SJSA1 (cell line): ENCODE measurements at regions not wholly inside any gene's neighbourhood (a gene's known extent, or its start where the extent isn't known, plus 50 kb on each side); places are given as distances from the start of the nearest gene placed in this dataset.
"Not testable (repeated sequence)": the region's sequence is repeated elsewhere in the genome, so short reads cannot be mapped to it uniquely, and the experiment has no call there.

Source experiments
- DNase-seq, 2 experiments: peaks; one replicate each; pipeline ENCODE4 v3.0.0-alpha.2; 2015 to 2020; ENCODE audit warnings: low spot score in 2 of 2, low read depth in 1 of 2
- H3K27ac ChIP-seq: fragments of 250-450 bp; sonication (Bioruptor Pico); 2 replicates; pipeline ENCODE4 v1.5.1; 2020; ENCODE audit warnings: mild to moderate bottlenecking, moderate library complexity
- H3K27me3 ChIP-seq: fragments of 250-450 bp; sonication (Bioruptor Pico); replicated peaks from 2 replicates; pipeline ENCODE4 v1.5.1; 2020; ENCODE audit warnings: mild to moderate bottlenecking, moderate library complexity
- H3K36me3 ChIP-seq: fragments of 250-450 bp; sonication (Bioruptor Pico); 2 replicates; pipeline ENCODE4 v1.5.1; 2020; ENCODE audit warnings: mild to moderate bottlenecking
- H3K4me1 ChIP-seq: fragments of 250-450 bp; sonication (Bioruptor Pico); replicated peaks from 2 replicates; pipeline ENCODE4 v1.6.1; 2021; ENCODE audit warnings: mild to moderate bottlenecking
- H3K4me3 ChIP-seq: fragments of 250-450 bp; sonication (Bioruptor Pico); 2 replicates; pipeline ENCODE4 v1.5.1; 2020; ENCODE audit warnings: mild to moderate bottlenecking
- H3K9me3 ChIP-seq: fragments of 250-450 bp; sonication (Bioruptor Pico); replicated peaks from 2 replicates; pipeline ENCODE4 v1.5.1; 2020; ENCODE audit warnings: mild to moderate bottlenecking

GRCh38 chr11:15347969-15348734, 233.4 kb downstream of the INSC start:
- Histone ChIP-seq H3K4me3 (no peak overlapping the region), H3K36me3 (no peaks in the 10 kb centered on the region), H3K9me3 (no peaks in the 10 kb centered on the region), H3K4me1 (no peaks in the 10 kb centered on the region), H3K27me3 (no peaks in the 10 kb centered on the region), H3K27ac (no peak overlapping the region)
- DNase-seq, result no peak

GRCh38 chr11:15349413-15349812, 234.7 kb downstream of the INSC start:
- Histone ChIP-seq H3K36me3 (no peaks in the 10 kb centered on the region), H3K4me1 (no peaks in the 10 kb centered on the region), H3K27ac (no peak overlapping the region), H3K27me3 (no peaks in the 10 kb centered on the region), H3K9me3 (no peaks in the 10 kb centered on the region), H3K4me3 (no peak overlapping the region)
- no peak for DNase-seq

- Histone ChIP-seq H3K36me3 (no peaks in the 10 kb centered on the region), H3K4me3 (no peak overlapping the region), H3K27me3 (no peaks in the 10 kb centered on the region), H3K4me1 (no peaks in the 10 kb centered on the region), H3K27ac (no peak overlapping the region), H3K9me3 (no peaks in the 10 kb centered on the region)
- no peak for DNase-seq
Observed at GRCh38 chr11:15361316-15361715, 246.6 kb downstream of the INSC start.

- DNase-seq, H3K9me3 ChIP-seq, H3K4me3 ChIP-seq, H3K27ac ChIP-seq, H3K27me3 ChIP-seq, H3K4me1 ChIP-seq, H3K36me3 ChIP-seq: not testable (repeated sequence)
Observed at GRCh38 chr11:15365286-15365685, 250.6 kb downstream of the INSC start.

- Histone ChIP-seq H3K4me1 (no peaks in the 10 kb centered on the region), H3K27ac (no peak overlapping the region), H3K27me3 (0 out of 2 replicates have a peak, but pooled peaks cover 3% of the 10 kb centered on the region)
Observed at GRCh38 chr11:15367695-15368094, 253.0 kb downstream of the INSC start.

GRCh38 chr11:15370495-15371147, 255.9 kb downstream of the INSC start:
- Histone ChIP-seq H3K4me1 (no peaks in the 10 kb centered on the region), H3K27ac (no peak overlapping the region), H3K27me3 (0 out of 2 replicates have a peak, but pooled peaks cover 3% of the 10 kb centered on the region), H3K9me3 (no peaks in the 10 kb centered on the region), H3K36me3 (no peaks in the 10 kb centered on the region), H3K4me3 (no peak overlapping the region)
- DNase-seq, result no peak

More at GRCh38 chr11:15367695-15368094, 253.0 kb downstream of the INSC start:
- Histone ChIP-seq H3K36me3 (no peaks in the 10 kb centered on the region), H3K4me3 (no peak overlapping the region), H3K9me3 (no peaks in the 10 kb centered on the region)
- DNase-seq, result no peak

- Histone ChIP-seq H3K27me3 (0 out of 2 replicates have a peak, but pooled peaks cover 3% of the 10 kb centered on the region), H3K4me1 (no peaks in the 10 kb centered on the region), H3K4me3 (no peak overlapping the region), H3K27ac (no peak overlapping the region), H3K9me3 (no peaks in the 10 kb centered on the region; the same call in 1 of the 2 replicates), H3K36me3 (no peaks in the 10 kb centered on the region)
- DNase-seq, result no peak
Observed at GRCh38 chr11:15371533-15371932, 256.8 kb downstream of the INSC start.

- Histone ChIP-seq H3K27ac (no peak overlapping the region), H3K36me3 (no peaks in the 10 kb centered on the region), H3K4me1 (no peaks in the 10 kb centered on the region), H3K27me3 (no peaks in the 10 kb centered on the region), H3K9me3 (no peaks in the 10 kb centered on the region; the same call in 1 of the 2 replicates), H3K4me3 (no peak overlapping the region)
- DNase-seq, result no peak
Observed at GRCh38 chr11:15374418-15374817, 259.7 kb downstream of the INSC start.

- no peaks in the 10 kb centered on the region for H3K36me3 ChIP-seq
- DNase-seq, result no peak
- H3K27ac ChIP-seq, result no peak overlapping the region
- H3K9me3 ChIP-seq, result no peaks in the 10 kb centered on the region; the same call in 1 of the 2 replicates
- no peaks in the 10 kb centered on the region for H3K4me1 ChIP-seq
- no peaks in the 10 kb centered on the region for H3K27me3 ChIP-seq
- H3K4me3 ChIP-seq, result no peak overlapping the region
Observed at GRCh38 chr11:15378941-15379340, 264.2 kb downstream of the INSC start.

GRCh38 chr11:15379483-15379882, 264.8 kb downstream of the INSC start:
- Histone ChIP-seq H3K4me1 (no peaks in the 10 kb centered on the region), H3K36me3 (no peaks in the 10 kb centered on the region), H3K27ac (no peak overlapping the region), H3K9me3 (no peaks in the 10 kb centered on the region; the same call in 1 of the 2 replicates), H3K27me3 (no peaks in the 10 kb centered on the region), H3K4me3 (no peak overlapping the region)
- DNase-seq, result no peak

- H3K4me1 ChIP-seq, result no peaks in the 10 kb centered on the region
- no peak overlapping the region for H3K4me3 ChIP-seq
- no peak for DNase-seq
- no peaks in the 10 kb centered on the region for H3K36me3 ChIP-seq
- no peak overlapping the region for H3K27ac ChIP-seq
- no peaks in the 10 kb centered on the region for H3K27me3 ChIP-seq
- H3K9me3 ChIP-seq, result peaks cover 7% of the 10 kb centered on the region; the same call in 1 of the 2 replicates
Observed at GRCh38 chr11:15390857-15391256, 276.1 kb downstream of the INSC start.

GRCh38 chr11:15396778-15397177, 282.1 kb downstream of the INSC start:
- Histone ChIP-seq H3K9me3 (peaks cover 7% of the 10 kb centered on the region; the same call in 1 of the 2 replicates), H3K27ac (no peak overlapping the region), H3K27me3 (no peaks in the 10 kb centered on the region), H3K4me3 (no peak overlapping the region), H3K36me3 (no peaks in the 10 kb centered on the region), H3K4me1 (no peaks in the 10 kb centered on the region)
- no peak for DNase-seq

GRCh38 chr11:15406851-15407351, 292.2 kb downstream of the INSC start:
- no peak overlapping the region for H3K4me3 ChIP-seq
- H3K36me3 ChIP-seq, result no peaks in the 10 kb centered on the region
- H3K27ac ChIP-seq, result no peak overlapping the region
- no peaks in the 10 kb centered on the region for H3K9me3 ChIP-seq
- no peaks in the 10 kb centered on the region for H3K4me1 ChIP-seq
- DNase-seq, result no peak
- H3K27me3 ChIP-seq, result no peaks in the 10 kb centered on the region; the same call in 1 of the 2 replicates

- H3K9me3 ChIP-seq, result no peaks in the 10 kb centered on the region
- no peaks in the 10 kb centered on the region for H3K27me3 ChIP-seq
- H3K4me1 ChIP-seq, result no peaks in the 10 kb centered on the region
- DNase-seq, result no peak
- H3K27ac ChIP-seq, result no peak overlapping the region
- H3K4me3 ChIP-seq, result no peak overlapping the region
- H3K36me3 ChIP-seq, result no peaks in the 10 kb centered on the region
Observed at GRCh38 chr11:15412054-15412453, 297.3 kb downstream of the INSC start.
